Keratinocyte (primary cell): ENCODE measurements at regions not wholly inside any gene's neighbourhood (a gene's known extent, or its start where the extent isn't known, plus 50 kb on each side); places are given as distances from the start of the nearest gene placed in this dataset.

Experiments used
- DNase-seq: peaks from one replicate; pipeline ENCODE4 v3.0.0-alpha.2; 2011; ENCODE audit warnings: low read depth, missing footprints, low spot score
- FAIRE-seq: peaks from 2 replicates; lab custom pipeline; 2011; peaks lifted over from hg19 to GRCh38; lab: Jason Lieb, UNC
- H2AFZ ChIP-seq: 2 replicates; pipeline ENCODE4 v1.6.0; 2012; ENCODE audit warnings: low read length, control low read depth, inconsistent platforms; ENCODE audit not compliant: control insufficient read depth
- H3K27ac ChIP-seq: 2 replicates; pipeline ENCODE4 v1.5.1; 2011; ENCODE audit warnings: low read length; ENCODE audit not compliant: control insufficient read depth, insufficient read depth
- H3K27me3 ChIP-seq: 3 replicates; pipeline ENCODE4 v1.6.0; 2011; ENCODE audit warnings: low read length; ENCODE audit not compliant: control insufficient read depth, insufficient read depth; ENCODE audit errors: extremely low read depth
- H3K36me3 ChIP-seq, 2 experiments: 2 replicates in 1 of 2; 3 replicates in 1 of 2; pipeline ENCODE4 v1.5.1; 2011; ENCODE audit warnings: low read length in 2 of 2, mild to moderate bottlenecking in 1 of 2; ENCODE audit not compliant: control insufficient read depth in 2 of 2, insufficient read depth in 2 of 2; ENCODE audit errors: extremely low read depth in 1 of 2
- H3K4me1 ChIP-seq: 3 replicates; pipeline ENCODE4 v1.5.1; 2011; ENCODE audit warnings: low read length; ENCODE audit not compliant: control insufficient read depth, insufficient read depth; ENCODE audit errors: extremely low read depth
- H3K4me2 ChIP-seq: 3 replicates; pipeline ENCODE4 v1.6.0; 2011; ENCODE audit warnings: low read depth, low read length; ENCODE audit not compliant: control insufficient read depth, insufficient read depth; ENCODE audit errors: extremely low read depth
- H3K4me3 ChIP-seq, 3 experiments: fragments of 200-600 bp in 1 of 3; sonication (generic) in 1 of 3; 2 replicates in 2 of 3; 3 replicates in 1 of 3; pipeline ENCODE4 v1.5.1; 2011 to 2016; ENCODE audit warnings: low read length in 3 of 3, mild to moderate bottlenecking in 3 of 3, control low read depth in 2 of 3, inconsistent platforms in 1 of 3, low read depth in 1 of 3, mixed read lengths in 1 of 3, mixed run types in 1 of 3, moderate library complexity in 1 of 3; ENCODE audit not compliant: control insufficient read depth in 2 of 3, insufficient read depth in 2 of 3; ENCODE audit errors: extremely low read depth in 1 of 3
- H3K79me2 ChIP-seq: 2 replicates; pipeline ENCODE4 v1.6.0; 2012; ENCODE audit warnings: low read length; ENCODE audit not compliant: control insufficient read depth, insufficient read depth
- H3K9ac ChIP-seq: 3 replicates; pipeline ENCODE4 v1.6.0; 2011; ENCODE audit warnings: low read length; ENCODE audit not compliant: control insufficient read depth, insufficient read depth; ENCODE audit errors: extremely low read depth
- H3K9me1 ChIP-seq: 3 replicates; pipeline ENCODE4 v1.6.0; 2011; ENCODE audit warnings: low read length; ENCODE audit not compliant: control insufficient read depth, insufficient read depth; ENCODE audit errors: extremely low read depth
- H3K9me3 ChIP-seq: 2 replicates; pipeline ENCODE4 v1.5.1; 2012; ENCODE audit warnings: low read depth, low read length; ENCODE audit not compliant: control insufficient read depth
- H4K20me1 ChIP-seq: 3 replicates; pipeline ENCODE4 v1.6.0; 2011; ENCODE audit warnings: low read length; ENCODE audit not compliant: control insufficient read depth, insufficient read depth; ENCODE audit errors: extremely low read depth
- EZH2 ChIP-seq: IDR thresholded peaks from one replicate; pipeline ENCODE4 v1.6.1; 2012; ENCODE audit warnings: inconsistent platforms, mild to moderate bottlenecking, low read length, moderate library complexity
- dilution Hi-C: fragments of 300-500 bp; cut with MboI; formaldehyde crosslinking; loops from one replicate; pipeline ENCODE4 v1.7.0; 2020; ENCODE audit warnings: low sequenced_read_pairs; ENCODE audit not compliant: extremely low pct_ligation_motif_present
- TF ChIP-seq, protein P1 (sequence below), 3 experiments: IDR thresholded peaks in 1 of 3; conservative IDR thresholded peaks in 1 of 3; optimal IDR thresholded peaks in 1 of 3; 2 replicates in 2 of 3; 3 replicates in 1 of 3; pipeline versions ENCODE3 to v1.5.1; 2011; ENCODE audit warnings: low read length in 3 of 3, mild to moderate bottlenecking in 3 of 3, moderate library complexity in 2 of 3, control low read depth in 1 of 3, inconsistent platforms in 1 of 3; ENCODE audit not compliant: insufficient read depth in 2 of 3; ENCODE audit errors: extremely low read depth in 1 of 3

DNA sequence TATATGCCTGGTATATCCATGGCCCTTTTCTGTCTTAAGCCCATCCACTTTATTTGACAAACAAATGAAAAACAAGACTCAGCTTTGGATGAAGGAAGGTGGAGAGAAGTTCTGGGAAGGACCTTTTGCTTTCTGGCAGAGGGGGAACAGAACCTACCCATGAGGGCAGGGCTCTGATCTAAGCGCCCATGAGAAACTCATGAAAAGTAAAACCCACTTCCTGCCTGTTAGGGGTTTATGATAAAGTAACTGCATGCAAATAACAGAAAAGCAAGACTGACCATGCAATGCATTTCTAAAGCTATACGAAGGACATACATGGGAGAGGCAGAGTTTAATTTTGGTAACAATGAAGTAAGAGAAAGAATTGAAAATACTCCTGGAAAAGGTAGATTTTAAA, 181.9 kb upstream of the ADRA1B start:
- peaks cover 13% of the 10 kb centered on the region for H3K4me1 ChIP-seq
- no peak for DNase-seq

DNA sequence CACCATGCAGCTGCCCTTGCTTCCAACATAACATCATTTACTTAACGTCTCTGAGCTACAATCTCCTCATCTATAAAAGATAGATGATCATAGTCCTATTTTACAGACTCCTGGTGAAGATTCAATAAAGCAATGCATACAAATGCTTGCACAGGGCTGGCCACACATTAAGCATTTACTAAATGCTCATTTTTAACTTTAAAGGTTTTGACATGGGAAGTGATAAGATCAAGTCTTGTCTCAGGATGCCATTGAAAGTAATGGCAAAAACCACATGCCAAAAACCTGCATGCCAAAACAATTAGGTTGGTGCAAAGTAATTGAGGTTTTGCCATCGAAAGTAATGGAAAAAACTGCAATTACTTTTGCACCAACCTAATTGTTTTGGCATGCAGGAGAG, 181.2 kb upstream of the ADRA1B start:
- no peak overlapping the region for H3K9ac ChIP-seq
- no peak overlapping the region for H3K4me3 ChIP-seq
- no peaks in the 10 kb centered on the region for H3K9me1 ChIP-seq
- H2AFZ ChIP-seq = no peak overlapping the region
- H3K4me1 ChIP-seq = peaks cover 13% of the 10 kb centered on the region
- no peaks in the 10 kb centered on the region for H3K9me3 ChIP-seq
- H3K27ac ChIP-seq = no peak overlapping the region
- no peaks in the 10 kb centered on the region for H4K20me1 ChIP-seq
- no peak for DNase-seq
- H3K27me3 ChIP-seq = no peaks in the 10 kb centered on the region
- H3K79me2 ChIP-seq = no peaks in the 10 kb centered on the region
- peak; percentile 5 for FAIRE-seq
- TF ChIP-seq, protein P1, sequence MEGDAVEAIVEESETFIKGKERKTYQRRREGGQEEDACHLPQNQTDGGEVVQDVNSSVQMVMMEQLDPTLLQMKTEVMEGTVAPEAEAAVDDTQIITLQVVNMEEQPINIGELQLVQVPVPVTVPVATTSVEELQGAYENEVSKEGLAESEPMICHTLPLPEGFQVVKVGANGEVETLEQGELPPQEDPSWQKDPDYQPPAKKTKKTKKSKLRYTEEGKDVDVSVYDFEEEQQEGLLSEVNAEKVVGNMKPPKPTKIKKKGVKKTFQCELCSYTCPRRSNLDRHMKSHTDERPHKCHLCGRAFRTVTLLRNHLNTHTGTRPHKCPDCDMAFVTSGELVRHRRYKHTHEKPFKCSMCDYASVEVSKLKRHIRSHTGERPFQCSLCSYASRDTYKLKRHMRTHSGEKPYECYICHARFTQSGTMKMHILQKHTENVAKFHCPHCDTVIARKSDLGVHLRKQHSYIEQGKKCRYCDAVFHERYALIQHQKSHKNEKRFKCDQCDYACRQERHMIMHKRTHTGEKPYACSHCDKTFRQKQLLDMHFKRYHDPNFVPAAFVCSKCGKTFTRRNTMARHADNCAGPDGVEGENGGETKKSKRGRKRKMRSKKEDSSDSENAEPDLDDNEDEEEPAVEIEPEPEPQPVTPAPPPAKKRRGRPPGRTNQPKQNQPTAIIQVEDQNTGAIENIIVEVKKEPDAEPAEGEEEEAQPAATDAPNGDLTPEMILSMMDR (optimal IDR thresholded peaks at IDR 0.05 in 1 of 3, IDR thresholded peaks at IDR 0.05 in 1 of 3, conservative IDR thresholded peaks at IDR 0.05 in 1 of 3; ENCODE audit: extremely low read depth in 1 of 3, insufficient read depth in 2 of 3, low read length in 3 of 3) = no peak
- no peak for TF ChIP-seq EZH2
- dilution Hi-C loops = no loop called here
- no peak overlapping the region for H3K4me2 ChIP-seq
- no peaks in the 10 kb centered on the region for H3K36me3 ChIP-seq

More for the DNA sequence above, 181.9 kb upstream of the ADRA1B start:
- Histone ChIP-seq H3K9me1 (no peaks in the 10 kb centered on the region), H2AFZ (no peak overlapping the region), H3K36me3 (no peaks in the 10 kb centered on the region), H3K79me2 (no peaks in the 10 kb centered on the region), H3K4me2 (no peak overlapping the region), H3K27me3 (no peaks in the 10 kb centered on the region), H3K4me3 (no peak overlapping the region), H3K27ac (no peak overlapping the region), H3K9ac (no peak overlapping the region), H4K20me1 (no peaks in the 10 kb centered on the region), H3K9me3 (no peaks in the 10 kb centered on the region)
- TF ChIP-seq, protein P1 (optimal IDR thresholded peaks at IDR 0.05 in 1 of 3, IDR thresholded peaks at IDR 0.05 in 1 of 3, conservative IDR thresholded peaks at IDR 0.05 in 1 of 3; ENCODE audit: extremely low read depth in 1 of 3, insufficient read depth in 2 of 3, low read length in 3 of 3) = no peak
- no peak for TF ChIP-seq EZH2
- FAIRE-seq = no peak
- dilution Hi-C loops = no loop called here
